ACHN (cell line): ENCODE measurements at regions not wholly inside any gene's neighbourhood (a gene's known extent, or its start where the extent isn't known, plus 50 kb on each side); places are given as distances from the start of the nearest gene placed in this dataset.
"Not testable (repeated sequence)": the region's sequence is repeated elsewhere in the genome, so short reads cannot be mapped to it uniquely, and the experiment has no call there.

Source experiments
- DNase-seq: peaks from one replicate; pipeline ENCODE4 v3.0.0-alpha.2; 2015
- in situ Hi-C: cut with HindIII; loops from 2 replicates; pipeline ENCODE4 v1.10.0; 2017; ENCODE audit warnings: low sequenced_read_pairs, low pct_ligation_motif_present, low pct_unique_long_range_greater_than_20kb

DNA sequence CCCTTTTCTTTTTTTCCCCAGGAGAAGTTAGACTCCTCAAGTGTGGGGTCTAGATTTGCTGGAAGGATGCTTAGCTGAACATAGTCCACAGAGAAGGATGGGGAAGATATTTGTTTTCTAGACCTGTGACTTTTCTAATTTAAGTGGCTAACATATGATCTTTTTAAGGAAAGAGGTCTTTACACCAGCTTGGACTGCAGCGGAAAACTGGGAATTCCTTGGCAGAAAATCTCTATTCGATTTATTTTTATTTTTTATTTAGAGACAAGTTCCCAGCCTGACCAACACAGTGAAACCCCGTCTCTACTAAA is 148.4 kb downstream of the MYCN start:
- DNase-seq: no peak
- in situ Hi-C loops: no loop called here

- no peak for DNase-seq
- in situ Hi-C loops: no loop called here
These were observed 147.9 kb downstream of the MYCN start for GRCh38 chr2:16088035-16088801.

- DNase-seq, in situ Hi-C loops: not testable (repeated sequence)
These were observed 145.8 kb downstream of the MYCN start for GRCh38 chr2:16086136-16086535.

DNA sequence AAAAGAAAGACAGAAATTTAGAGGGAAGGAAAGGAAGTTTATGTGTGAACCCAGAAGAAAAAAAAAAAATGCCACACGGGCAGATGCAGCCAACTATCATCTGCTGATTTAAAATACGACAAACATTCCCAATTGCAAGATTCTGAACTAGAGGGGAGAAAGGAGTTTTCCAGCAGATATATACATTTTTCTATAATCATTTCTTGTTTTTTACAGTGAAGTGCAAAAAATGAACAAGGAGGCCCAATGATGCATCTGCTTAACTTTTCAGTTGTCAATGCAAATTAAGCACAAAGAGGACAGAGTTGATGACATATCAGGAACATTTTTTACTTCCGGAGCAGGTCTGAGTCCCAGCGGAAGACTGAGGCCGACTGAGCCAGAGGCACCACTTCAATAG is 144.7 kb downstream of the MYCN start:
- DNase-seq: no peak
- in situ Hi-C loops: no loop called here

DNA sequence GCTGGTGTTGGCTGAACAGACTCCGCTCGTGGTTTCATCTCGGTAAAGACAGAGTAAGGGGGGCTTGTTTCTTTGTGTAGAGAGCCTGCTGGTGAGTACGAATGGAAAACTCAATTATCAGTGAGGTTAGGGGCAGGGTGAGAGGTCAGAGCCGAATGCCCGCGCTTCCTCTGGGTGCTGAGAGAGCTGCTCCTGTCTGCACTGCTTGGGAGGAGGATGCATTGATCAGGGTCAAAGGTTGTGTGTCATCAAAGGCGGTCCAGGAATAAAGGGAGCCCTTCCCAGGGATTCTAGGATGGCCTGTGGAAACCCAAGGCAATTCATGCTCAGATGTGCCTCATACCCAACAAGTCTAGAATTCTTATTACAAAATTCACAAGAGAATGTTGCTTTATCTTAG is 143.9 kb downstream of the MYCN start:
- no peak for DNase-seq
- in situ Hi-C loops: no loop called here

- no peak for DNase-seq
- in situ Hi-C loops: no loop called here
These were observed 141.9 kb downstream of the MYCN start for GRCh38 chr2:16082276-16082675.

DNA sequence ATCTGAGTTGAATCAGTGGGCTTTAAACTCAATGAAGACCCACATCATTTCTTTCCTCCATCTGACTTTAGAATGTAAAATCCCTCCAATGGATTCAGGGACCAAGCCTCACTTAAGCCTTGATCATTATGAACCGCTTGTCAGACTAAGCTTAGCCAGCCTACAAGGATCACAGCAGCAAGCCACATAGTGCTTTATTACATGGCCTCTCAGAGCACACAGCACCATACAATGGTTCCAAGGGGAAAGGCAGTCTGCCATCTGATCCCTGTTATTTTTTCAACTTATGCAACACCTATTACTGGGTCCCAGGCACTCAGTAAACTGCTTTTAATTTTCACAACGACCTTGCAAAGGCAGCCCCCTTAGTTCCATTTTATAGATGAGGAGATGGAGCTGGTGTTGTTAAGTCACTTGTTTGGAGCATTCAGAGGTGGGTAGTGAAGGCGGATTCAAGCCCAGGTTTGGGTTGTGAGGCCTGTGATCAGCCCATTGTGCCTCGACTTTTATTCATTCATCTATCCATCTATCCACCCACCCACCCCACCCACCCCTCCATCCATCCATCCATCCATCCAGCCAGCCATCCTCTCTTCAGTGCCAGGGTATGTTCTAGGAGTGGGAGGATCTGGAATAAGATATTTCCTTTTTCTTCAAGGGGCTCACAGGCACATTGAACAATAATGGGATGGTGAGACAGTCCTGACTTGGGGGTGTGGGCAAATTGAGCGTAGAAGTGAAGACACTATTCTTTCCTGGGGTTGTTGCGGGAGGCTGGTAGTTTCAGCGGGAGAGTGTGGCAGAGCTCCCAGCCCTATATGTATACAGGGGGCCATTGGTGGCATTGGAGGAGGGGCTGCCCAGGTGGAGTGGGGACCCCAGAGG is 141.2 kb downstream of the MYCN start:
- in situ Hi-C loops: no loop called here
- no peak for DNase-seq

- no peak for DNase-seq
- in situ Hi-C loops: no loop called here
These were observed 140.2 kb downstream of the MYCN start for GRCh38 chr2:16080516-16080915.

GRCh38 chr2:16080071-16080470 is 139.7 kb downstream of the MYCN start:
- DNase-seq: no peak
- in situ Hi-C loops: no loop called here

- in situ Hi-C loops: no loop called here
- DNase-seq: no peak
These were observed 139.3 kb downstream of the MYCN start for GRCh38 chr2:16079637-16080036.

- in situ Hi-C loops: no loop called here
- no peak for DNase-seq
These were observed 137.3 kb downstream of the MYCN start for GRCh38 chr2:16077601-16078000.

- in situ Hi-C loops: no loop called here
- DNase-seq: no peak
These were observed 136.6 kb downstream of the MYCN start for GRCh38 chr2:16076911-16077310.

GRCh38 chr2:16075045-16076012 is 135.0 kb downstream of the MYCN start:
- in situ Hi-C loops: no loop called here

GRCh38 chr2:16073921-16074425 is 133.6 kb downstream of the MYCN start:
- no peak for DNase-seq

More at GRCh38 chr2:16075045-16076012, 135.0 kb downstream of the MYCN start:
- DNase-seq: no peak

GRCh38 chr2:16073471-16073870 is 133.1 kb downstream of the MYCN start:
- no peak for DNase-seq
- in situ Hi-C loops: no loop called here

More at GRCh38 chr2:16073921-16074425, 133.6 kb downstream of the MYCN start:
- in situ Hi-C loops: no loop called here

- in situ Hi-C loops: no loop called here
- DNase-seq: no peak
These were observed 132.4 kb downstream of the MYCN start for GRCh38 chr2:16072638-16073290.

- in situ Hi-C loops: no loop called here
- no peak for DNase-seq
These were observed 131.7 kb downstream of the MYCN start for GRCh38 chr2:16071865-16072637.
